HFFc6 (cell line): ENCODE measurements at regions not wholly inside any gene's neighbourhood (a gene's known extent, or its start where the extent isn't known, plus 50 kb on each side); places are given as distances from the start of the nearest gene placed in this dataset.
"Not testable (repeated sequence)": the region's sequence is repeated elsewhere in the genome, so short reads cannot be mapped to it uniquely, and the experiment has no call there.

Experiments used
- DNase-seq: peaks from one replicate; pipeline ENCODE4 v3.0.0-alpha.2; 2018
- H3K27ac Mint-ChIP-seq: 2 replicates; pipeline ENCODE4 v1.8.0; 2020; ENCODE audit warnings: mild to moderate bottlenecking, mixed read lengths
- H3K27me3 Mint-ChIP-seq: 2 replicates; pipeline ENCODE4 v1.8.0; 2021; ENCODE audit warnings: mild to moderate bottlenecking, moderate library complexity, mixed read lengths; ENCODE audit not compliant: insufficient read depth
- H3K36me3 Mint-ChIP-seq: 2 replicates; pipeline ENCODE4 v1.8.0; 2021; ENCODE audit warnings: low read depth, mixed read lengths
- H3K4me1 Mint-ChIP-seq: 2 replicates; pipeline ENCODE4 v1.8.0; 2020; ENCODE audit warnings: low read depth, mixed read lengths
- H3K4me3 Mint-ChIP-seq: 2 replicates; pipeline ENCODE4 v1.8.0; 2020; ENCODE audit warnings: mild to moderate bottlenecking, moderate library complexity, mixed read lengths
- H3K9me3 Mint-ChIP-seq: 2 replicates; pipeline ENCODE4 v1.8.0; 2020; ENCODE audit warnings: mild to moderate bottlenecking, mixed read lengths
- TF ChIP-seq, protein P1 (sequence below): fragments of 200-600 bp; sonication (generic); IDR thresholded peaks from 2 replicates; pipeline ENCODE4 v1.5.0; 2021; ENCODE audit warnings: antibody characterized with exemption, mild to moderate bottlenecking

- peaks cover 9% of the 10 kb centered on the region for H3K27me3 Mint-ChIP-seq
- peak; percentile 6 for DNase-seq
- TF ChIP-seq, protein P1, sequence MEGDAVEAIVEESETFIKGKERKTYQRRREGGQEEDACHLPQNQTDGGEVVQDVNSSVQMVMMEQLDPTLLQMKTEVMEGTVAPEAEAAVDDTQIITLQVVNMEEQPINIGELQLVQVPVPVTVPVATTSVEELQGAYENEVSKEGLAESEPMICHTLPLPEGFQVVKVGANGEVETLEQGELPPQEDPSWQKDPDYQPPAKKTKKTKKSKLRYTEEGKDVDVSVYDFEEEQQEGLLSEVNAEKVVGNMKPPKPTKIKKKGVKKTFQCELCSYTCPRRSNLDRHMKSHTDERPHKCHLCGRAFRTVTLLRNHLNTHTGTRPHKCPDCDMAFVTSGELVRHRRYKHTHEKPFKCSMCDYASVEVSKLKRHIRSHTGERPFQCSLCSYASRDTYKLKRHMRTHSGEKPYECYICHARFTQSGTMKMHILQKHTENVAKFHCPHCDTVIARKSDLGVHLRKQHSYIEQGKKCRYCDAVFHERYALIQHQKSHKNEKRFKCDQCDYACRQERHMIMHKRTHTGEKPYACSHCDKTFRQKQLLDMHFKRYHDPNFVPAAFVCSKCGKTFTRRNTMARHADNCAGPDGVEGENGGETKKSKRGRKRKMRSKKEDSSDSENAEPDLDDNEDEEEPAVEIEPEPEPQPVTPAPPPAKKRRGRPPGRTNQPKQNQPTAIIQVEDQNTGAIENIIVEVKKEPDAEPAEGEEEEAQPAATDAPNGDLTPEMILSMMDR: peak; percentile 77
- no peaks in the 10 kb centered on the region for H3K36me3 Mint-ChIP-seq
- H3K27ac Mint-ChIP-seq: no peak overlapping the region
- H3K4me1 Mint-ChIP-seq: no peaks in the 10 kb centered on the region
- no peak overlapping the region for H3K4me3 Mint-ChIP-seq
- H3K9me3 Mint-ChIP-seq: no peaks in the 10 kb centered on the region
Measured at GRCh38 chr22:22753526-22754267, 109.3 kb downstream of the GGTLC2 start.

DNA sequence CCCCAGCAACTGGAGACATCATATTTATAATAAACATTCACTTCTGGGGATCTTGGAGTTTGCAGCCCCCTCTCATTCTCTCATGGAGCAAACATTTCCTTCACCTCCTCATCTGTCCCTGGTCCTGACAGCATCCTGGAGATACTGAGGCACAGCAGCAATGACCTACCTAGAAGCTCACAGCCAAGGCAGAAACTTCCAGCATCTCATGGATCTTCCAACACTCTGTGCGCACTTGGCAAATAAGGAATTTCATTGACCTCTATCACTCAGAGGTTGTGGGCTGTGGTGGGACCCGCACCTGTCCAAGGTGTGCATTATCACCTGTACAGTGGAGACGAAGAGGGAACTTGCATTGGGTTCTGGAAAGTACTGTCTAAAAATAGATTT, 109.8 kb downstream of the GGTLC2 start:
- no peak for DNase-seq
- TF ChIP-seq, protein P1: no peak
- no peak overlapping the region for H3K27ac Mint-ChIP-seq

DNA sequence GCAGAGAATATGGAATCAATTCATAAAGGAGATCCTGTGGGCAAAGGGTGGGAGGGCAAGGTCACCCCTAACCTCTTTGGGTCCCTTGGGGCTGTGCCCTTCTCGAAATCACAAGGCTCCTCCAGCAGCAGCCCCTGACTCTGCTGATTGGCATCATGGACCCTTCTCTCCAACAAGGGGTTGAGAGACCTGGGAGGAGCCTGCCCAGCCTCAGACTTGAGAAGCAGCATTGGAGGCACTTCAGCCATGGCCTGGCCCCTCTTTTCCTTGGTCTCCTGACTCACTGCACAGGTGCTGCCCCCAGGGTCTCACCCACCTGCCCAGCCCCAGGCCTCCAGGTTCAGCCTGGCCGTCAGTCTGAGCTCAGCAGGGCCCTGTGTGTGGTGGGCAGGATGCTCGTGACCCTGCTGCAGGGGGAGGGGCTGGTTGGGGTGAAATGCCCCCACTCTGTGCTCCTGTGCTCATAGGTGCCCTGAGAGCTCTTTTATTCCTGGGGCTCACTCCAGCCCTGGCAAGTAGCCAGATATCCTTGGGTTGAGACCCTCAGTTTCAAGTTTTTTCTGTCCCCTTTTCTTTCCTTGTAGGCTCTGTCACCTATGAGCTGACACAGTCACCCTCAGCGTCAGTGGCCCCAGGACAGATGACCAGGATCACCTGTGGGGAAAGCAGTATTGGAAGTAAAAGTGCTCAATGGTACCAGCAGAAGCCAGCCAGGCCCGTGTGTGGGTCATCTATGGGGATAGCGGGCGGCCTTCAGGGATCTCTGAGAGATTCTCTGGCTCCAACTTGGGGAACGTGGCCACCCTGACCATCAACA, 110.8 kb downstream of the GGTLC2 start:
- TF ChIP-seq, protein P1: no peak
- DNase-seq: no peak
- H3K36me3 Mint-ChIP-seq: no peaks in the 10 kb centered on the region
- no peaks in the 10 kb centered on the region for H3K9me3 Mint-ChIP-seq
- no peaks in the 10 kb centered on the region for H3K4me1 Mint-ChIP-seq
- no peak overlapping the region for H3K4me3 Mint-ChIP-seq
- peaks cover 14% of the 10 kb centered on the region for H3K27me3 Mint-ChIP-seq
- no peak overlapping the region for H3K27ac Mint-ChIP-seq

More for the DNA sequence above, 109.8 kb downstream of the GGTLC2 start:
- Mint-ChIP-seq H3K36me3 (no peaks in the 10 kb centered on the region), H3K27me3 (peaks cover 14% of the 10 kb centered on the region), H3K9me3 (no peaks in the 10 kb centered on the region), H3K4me1 (no peaks in the 10 kb centered on the region), H3K4me3 (no peak overlapping the region)

- H3K4me1 Mint-ChIP-seq: no peaks in the 10 kb centered on the region
- H3K36me3 Mint-ChIP-seq: no peaks in the 10 kb centered on the region
- no peak for DNase-seq
- no peak overlapping the region for H3K27ac Mint-ChIP-seq
- TF ChIP-seq, protein P1: no peak
- no peak overlapping the region for H3K4me3 Mint-ChIP-seq
- H3K27me3 Mint-ChIP-seq: peaks cover 14% of the 10 kb centered on the region
- no peaks in the 10 kb centered on the region for H3K9me3 Mint-ChIP-seq
Measured at GRCh38 chr22:22755778-22756100, 111.3 kb downstream of the GGTLC2 start.

GRCh38 chr22:22756109-22756508, 111.7 kb downstream of the GGTLC2 start:
- TF ChIP-seq, protein P1: no peak
- no peak overlapping the region for H3K27ac Mint-ChIP-seq
- no peak for DNase-seq
- H3K4me1 Mint-ChIP-seq: no peaks in the 10 kb centered on the region
- H3K36me3 Mint-ChIP-seq: no peaks in the 10 kb centered on the region
- H3K4me3 Mint-ChIP-seq: no peak overlapping the region
- peaks cover 14% of the 10 kb centered on the region for H3K27me3 Mint-ChIP-seq
- H3K9me3 Mint-ChIP-seq: no peaks in the 10 kb centered on the region

DNA sequence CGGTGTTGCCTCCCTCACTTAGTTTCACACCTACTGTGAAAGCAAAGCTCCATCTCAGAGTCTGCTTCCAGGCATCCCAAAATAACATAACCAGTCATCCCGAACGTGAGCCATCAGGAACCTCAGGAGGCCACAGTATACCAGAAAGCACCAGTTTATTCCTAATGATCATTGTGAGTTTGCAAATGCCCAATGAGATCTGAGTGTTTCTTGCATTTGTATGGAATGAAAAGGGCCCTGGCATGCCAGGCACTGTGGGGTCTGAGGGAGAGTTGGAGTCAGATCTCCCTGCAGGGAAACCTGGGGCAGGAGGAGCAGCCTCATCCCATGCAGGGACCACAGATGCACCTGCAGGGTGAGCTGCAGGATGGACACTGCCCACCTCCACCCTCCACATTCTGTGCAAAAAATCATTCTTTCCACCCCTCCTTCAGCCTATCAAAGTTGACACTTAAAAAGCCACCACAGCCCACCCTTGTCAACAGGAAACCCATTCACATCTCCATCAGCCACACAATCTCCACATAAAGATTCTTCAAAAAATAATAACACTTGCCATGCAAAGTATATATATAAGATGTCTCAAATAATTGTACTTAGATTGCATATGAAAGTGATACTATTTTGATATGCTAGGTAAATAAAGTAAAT, 112.3 kb downstream of the GGTLC2 start:
- not testable (repeated sequence) for H3K4me3 Mint-ChIP-seq, H3K9me3 Mint-ChIP-seq, DNase-seq, H3K27ac Mint-ChIP-seq, H3K36me3 Mint-ChIP-seq, H3K4me1 Mint-ChIP-seq
- H3K27me3 Mint-ChIP-seq: peaks cover 14% of the 10 kb centered on the region

- H3K27me3 Mint-ChIP-seq: peaks cover 15% of the 10 kb centered on the region
- not testable (repeated sequence) for H3K4me1 Mint-ChIP-seq, DNase-seq, H3K4me3 Mint-ChIP-seq, H3K9me3 Mint-ChIP-seq, H3K36me3 Mint-ChIP-seq, H3K27ac Mint-ChIP-seq
Measured at GRCh38 chr22:22758101-22758807, 113.8 kb downstream of the GGTLC2 start.
